Transverse colon (tissue), 4 donors: ENCODE measurements at regions not wholly inside any gene's neighbourhood (a gene's known extent, or its start where the extent isn't known, plus 50 kb on each side); places are given as distances from the start of the nearest gene placed in this dataset.

Experiments
- EP300 ChIP-seq: sonication (generic); formaldehyde crosslinking; IDR thresholded peaks from one replicate; pipeline ENCODE4 v1.6.1; 2017; ENCODE audit warnings: antibody characterized with exemption, low read depth
- POLR2A ChIP-seq: fragments of 450-650 bp; IDR thresholded peaks from one replicate; pipeline ENCODE4 v1.6.1; 2016; ENCODE audit warnings: antibody characterized with exemption, mild to moderate bottlenecking, moderate library complexity
- POLR2AphosphoS5 ChIP-seq, 3 donors: sonication (generic); formaldehyde crosslinking; IDR thresholded peaks; one replicate each; pipeline ENCODE4 v1.6.1; 2016; ENCODE audit warnings: antibody characterized with exemption in 3 of 3
- TF ChIP-seq, protein P1 (sequence below), 5 experiments: fragments of 200-600 bp in 3 of 5; fragments of 450-650 bp in 2 of 5; sonication (generic) in 3 of 5; IDR thresholded peaks; 1 replicate in 2 of 5; 2 replicates in 3 of 5; pipeline ENCODE4 v1.5.1; 2016 to 2017; ENCODE audit warnings: antibody characterized with exemption in 5 of 5, inconsistent platforms in 3 of 5, mild to moderate bottlenecking in 2 of 5, moderate library complexity in 1 of 5

GRCh38 chr9:73853549-73853948 is 643.6 kb upstream of the RORB start:
- TF ChIP-seq, protein P1, sequence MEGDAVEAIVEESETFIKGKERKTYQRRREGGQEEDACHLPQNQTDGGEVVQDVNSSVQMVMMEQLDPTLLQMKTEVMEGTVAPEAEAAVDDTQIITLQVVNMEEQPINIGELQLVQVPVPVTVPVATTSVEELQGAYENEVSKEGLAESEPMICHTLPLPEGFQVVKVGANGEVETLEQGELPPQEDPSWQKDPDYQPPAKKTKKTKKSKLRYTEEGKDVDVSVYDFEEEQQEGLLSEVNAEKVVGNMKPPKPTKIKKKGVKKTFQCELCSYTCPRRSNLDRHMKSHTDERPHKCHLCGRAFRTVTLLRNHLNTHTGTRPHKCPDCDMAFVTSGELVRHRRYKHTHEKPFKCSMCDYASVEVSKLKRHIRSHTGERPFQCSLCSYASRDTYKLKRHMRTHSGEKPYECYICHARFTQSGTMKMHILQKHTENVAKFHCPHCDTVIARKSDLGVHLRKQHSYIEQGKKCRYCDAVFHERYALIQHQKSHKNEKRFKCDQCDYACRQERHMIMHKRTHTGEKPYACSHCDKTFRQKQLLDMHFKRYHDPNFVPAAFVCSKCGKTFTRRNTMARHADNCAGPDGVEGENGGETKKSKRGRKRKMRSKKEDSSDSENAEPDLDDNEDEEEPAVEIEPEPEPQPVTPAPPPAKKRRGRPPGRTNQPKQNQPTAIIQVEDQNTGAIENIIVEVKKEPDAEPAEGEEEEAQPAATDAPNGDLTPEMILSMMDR (IDR thresholded peaks at IDR 0.05), result no peak
- TF ChIP-seq POLR2A (no peak), EP300 (no peak), POLR2AphosphoS5 (IDR thresholded peaks at IDR 0.05) (no peak)
